GM23248 (cell line): ENCODE measurements at regions not wholly inside any gene's neighbourhood (a gene's known extent, or its start where the extent isn't known, plus 50 kb on each side); places are given as distances from the start of the nearest gene placed in this dataset.
"Not testable (repeated sequence)": the region's sequence is repeated elsewhere in the genome, so short reads cannot be mapped to it uniquely, and the experiment has no call there.

ENCODE experiments used
- DNase-seq: peaks from one replicate; pipeline ENCODE4 v3.0.0-alpha.2; 2015
- H2AFZ ChIP-seq: fragments of 200-600 bp; sonication (generic); 2 replicates; pipeline ENCODE4 v1.6.1; 2016; ENCODE audit warnings: antibody characterized with exemption
- H3F3A ChIP-seq: fragments of 200-600 bp; sonication (generic); 2 replicates; pipeline ENCODE4 v1.6.1; 2016; ENCODE audit warnings: mild to moderate bottlenecking, antibody characterized with exemption, mixed run types; ENCODE audit not compliant: insufficient read depth
- H3K27ac ChIP-seq: fragments of 200-600 bp; sonication (generic); 2 replicates; pipeline ENCODE4 v1.5.1; 2016; ENCODE audit warnings: mild to moderate bottlenecking
- H3K27me3 ChIP-seq: fragments of 200-600 bp; sonication (generic); replicated peaks from 2 replicates; pipeline ENCODE4 v1.6.1; 2016; ENCODE audit warnings: mild to moderate bottlenecking; ENCODE audit not compliant: insufficient read depth
- H3K36me3 ChIP-seq: fragments of 200-600 bp; sonication (generic); 2 replicates; pipeline ENCODE4 v1.6.1; 2016; ENCODE audit warnings: low read depth, mild to moderate bottlenecking
- H3K4me1 ChIP-seq: fragments of 200-600 bp; sonication (generic); 2 replicates; pipeline ENCODE4 v1.6.1; 2016; ENCODE audit warnings: mild to moderate bottlenecking; ENCODE audit not compliant: insufficient read depth
- H3K4me2 ChIP-seq: fragments of 200-600 bp; sonication (generic); one replicate; pipeline ENCODE4 v1.6.1; 2016; ENCODE audit warnings: mild to moderate bottlenecking; ENCODE audit not compliant: unreplicated experiment
- H3K4me3 ChIP-seq: fragments of 200-600 bp; sonication (generic); 2 replicates; pipeline ENCODE4 v1.5.1; 2016; ENCODE audit warnings: mild to moderate bottlenecking
- H3K79me2 ChIP-seq: fragments of 200-600 bp; sonication (generic); 2 replicates; pipeline ENCODE4 v1.6.1; 2016; ENCODE audit warnings: mild to moderate bottlenecking; ENCODE audit not compliant: insufficient read depth
- H3K9ac ChIP-seq: fragments of 200-600 bp; sonication (generic); 2 replicates; pipeline ENCODE4 v1.6.1; 2016; ENCODE audit warnings: mild to moderate bottlenecking
- H3K9me2 ChIP-seq: fragments of 200-600 bp; sonication (generic); 2 replicates; pipeline ENCODE4 v1.6.1; 2016; ENCODE audit warnings: mixed run types, mild to moderate bottlenecking, moderate library complexity; ENCODE audit not compliant: insufficient read depth
- H3K9me3 ChIP-seq: fragments of 200-600 bp; sonication (generic); one replicate; pipeline ENCODE4 v1.6.1; 2017; ENCODE audit warnings: low read depth
- H4K20me1 ChIP-seq: fragments of 200-600 bp; sonication (generic); 2 replicates; pipeline ENCODE4 v1.6.0; 2016; ENCODE audit not compliant: insufficient read depth
- EZH2 ChIP-seq: fragments of 200-600 bp; sonication (generic); IDR thresholded peaks from 2 replicates; pipeline ENCODE4 v1.6.1; 2018; ENCODE audit warnings: antibody characterized with exemption, mild to moderate bottlenecking; ENCODE audit not compliant: insufficient read depth, poor library complexity, severe bottlenecking
- EZH2phosphoT487 ChIP-seq: fragments of 200-600 bp; sonication (generic); IDR thresholded peaks from 2 replicates; pipeline ENCODE4 v1.6.1; 2018; ENCODE audit warnings: antibody characterized with exemption, moderate library complexity, mild to moderate bottlenecking, low read depth; ENCODE audit not compliant: insufficient read depth
- WGBS, 2 experiments: methylation state at CpG; one replicate each; pipeline ENCODE4 v1.1.6; 2015 to 2017; ENCODE audit warnings: low lambda C conversion rate in 2 of 2, low coverage in 1 of 2; ENCODE audit errors: missing lambda C conversion rate in 2 of 2; 5-methylcytosine and 5-hydroxymethylcytosine counted together
- in situ Hi-C: fragments of 300-500 bp; cut with MboI; formaldehyde crosslinking; loops from 2 replicates; pipeline ENCODE4 v1.15.0; 2020

DNA sequence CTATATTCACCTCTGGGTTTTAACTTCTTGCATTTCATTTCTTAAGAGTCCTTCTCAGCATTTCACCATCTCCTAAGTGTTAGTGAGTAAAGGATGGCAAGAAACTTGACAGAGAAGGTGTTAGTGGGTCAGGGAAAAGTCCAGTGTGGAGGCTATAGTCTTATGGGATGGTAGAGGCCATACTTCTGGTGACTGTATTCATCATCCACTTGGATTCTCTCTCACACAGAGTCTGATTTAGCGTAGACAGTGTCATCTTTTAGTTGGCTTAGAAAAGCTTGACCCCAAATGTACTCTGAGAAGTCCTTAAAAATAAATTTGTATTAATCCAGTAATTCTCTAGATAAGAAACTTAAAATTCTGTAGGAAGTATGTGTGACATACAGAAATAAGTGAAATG is 232.4 kb upstream of the FBXO33 start:
- in situ Hi-C loops, result no loop called here
- Histone ChIP-seq H3K9me3 (no peaks in the 10 kb centered on the region), H4K20me1 (no peaks in the 10 kb centered on the region), H3K9ac (no peak overlapping the region), H3K27ac (no peak overlapping the region), H3K4me1 (no peaks in the 10 kb centered on the region), H3K27me3 (no peaks in the 10 kb centered on the region), H3K4me2 (no peak overlapping the region), H3K4me3 (no peak overlapping the region), H3K79me2 (no peaks in the 10 kb centered on the region), H2AFZ (no peak overlapping the region), H3F3A (no peaks in the 10 kb centered on the region), H3K9me2 (no peaks in the 10 kb centered on the region), H3K36me3 (no peaks in the 10 kb centered on the region)
- DNase-seq, result no peak
- WGBS, 2 experiments, result 25 to 39% methylated on average over 1 of the region's 1 CpG
- TF ChIP-seq EZH2 (no peak), EZH2phosphoT487 (no peak)

DNA sequence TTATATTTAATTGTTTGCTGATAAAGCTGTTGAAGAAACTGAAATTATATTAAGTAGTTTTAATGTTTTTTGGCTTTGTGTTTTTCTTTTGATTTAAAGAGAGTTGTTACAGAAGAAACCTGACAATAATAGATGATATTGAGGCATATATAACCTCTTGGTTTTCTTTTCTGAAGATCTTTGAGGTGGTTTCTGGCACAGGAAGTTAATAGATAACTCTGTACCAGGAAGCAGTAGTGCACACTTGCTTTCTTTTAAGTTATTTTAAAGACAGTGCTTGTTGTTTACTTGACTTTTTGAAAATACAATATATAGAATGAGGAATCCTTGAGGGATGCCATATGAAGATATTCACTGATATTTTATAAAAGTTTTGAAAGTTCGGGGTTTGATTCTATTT is 209.0 kb upstream of the FBXO33 start:
- no peak overlapping the region for H3K4me2 ChIP-seq
- H3K79me2 ChIP-seq, result no peaks in the 10 kb centered on the region
- H3F3A ChIP-seq, result no peaks in the 10 kb centered on the region
- no peak overlapping the region for H3K9ac ChIP-seq
- H3K27me3 ChIP-seq, result no peaks in the 10 kb centered on the region
- H3K9me3 ChIP-seq, result no peaks in the 10 kb centered on the region
- no peaks in the 10 kb centered on the region for H3K4me1 ChIP-seq
- no peak overlapping the region for H2AFZ ChIP-seq
- in situ Hi-C loops, result no loop called here
- no peaks in the 10 kb centered on the region for H4K20me1 ChIP-seq
- WGBS, 2 experiments, result 13 to 21% methylated on average over 1 of the region's 1 CpG
- H3K36me3 ChIP-seq, result no peaks in the 10 kb centered on the region
- H3K9me2 ChIP-seq, result no peaks in the 10 kb centered on the region
- no peak overlapping the region for H3K27ac ChIP-seq
- TF ChIP-seq EZH2 (no peak), EZH2phosphoT487 (no peak)
- no peak overlapping the region for H3K4me3 ChIP-seq
- DNase-seq, result no peak

DNA sequence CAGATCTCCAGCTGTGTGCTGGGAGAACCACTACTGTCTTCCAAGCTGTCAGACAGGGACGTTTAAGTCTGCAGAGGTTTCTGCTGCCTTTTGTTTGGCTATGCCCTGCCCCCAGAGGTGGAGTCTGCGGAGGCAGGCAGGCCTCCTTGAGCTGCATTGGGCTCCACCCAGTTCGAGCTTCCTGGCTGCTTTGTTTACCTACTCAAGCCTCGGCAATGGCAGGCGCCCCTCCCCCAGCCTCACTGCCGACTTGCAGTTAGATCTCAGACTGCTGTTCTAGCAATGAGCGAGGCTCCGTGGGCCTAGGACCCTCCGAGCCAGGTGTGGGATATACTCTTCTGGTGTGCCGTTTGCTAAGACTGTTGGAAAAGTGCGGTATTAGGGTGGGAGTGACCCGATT is 206.8 kb upstream of the FBXO33 start:
- H4K20me1 ChIP-seq, H3K4me3 ChIP-seq, H3K36me3 ChIP-seq, H3K27ac ChIP-seq, H3F3A ChIP-seq, H3K9ac ChIP-seq, DNase-seq, H3K9me3 ChIP-seq, H3K9me2 ChIP-seq, H2AFZ ChIP-seq, H3K4me2 ChIP-seq, H3K4me1 ChIP-seq, in situ Hi-C loops, H3K27me3 ChIP-seq, H3K79me2 ChIP-seq: not testable (repeated sequence)
- WGBS, 2 experiments, result 49 to 50% methylated on average over 12 of the region's 12 CpGs

DNA sequence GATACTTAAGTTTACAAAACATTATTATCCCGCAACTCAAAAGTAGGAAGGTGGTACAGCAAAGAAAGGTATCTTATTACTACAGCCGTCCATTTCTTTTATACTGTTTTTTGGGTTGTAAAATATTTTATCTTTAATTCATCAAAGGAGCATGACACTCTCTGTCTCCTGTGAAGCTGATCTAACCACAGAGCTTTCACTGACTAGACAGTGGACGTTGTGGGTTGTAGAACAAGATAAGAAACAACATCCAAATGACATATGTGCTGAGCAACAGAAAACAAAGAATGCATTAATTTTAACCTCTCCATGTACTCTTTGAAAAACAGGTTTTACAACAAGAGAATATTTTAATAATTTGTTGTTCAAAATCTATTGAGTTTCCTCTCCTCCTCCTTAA is 195.9 kb upstream of the FBXO33 start:
- in situ Hi-C loops, result no loop called here
- Histone ChIP-seq H3K4me2 (no peak overlapping the region), H3K27ac (no peak overlapping the region)

DNA sequence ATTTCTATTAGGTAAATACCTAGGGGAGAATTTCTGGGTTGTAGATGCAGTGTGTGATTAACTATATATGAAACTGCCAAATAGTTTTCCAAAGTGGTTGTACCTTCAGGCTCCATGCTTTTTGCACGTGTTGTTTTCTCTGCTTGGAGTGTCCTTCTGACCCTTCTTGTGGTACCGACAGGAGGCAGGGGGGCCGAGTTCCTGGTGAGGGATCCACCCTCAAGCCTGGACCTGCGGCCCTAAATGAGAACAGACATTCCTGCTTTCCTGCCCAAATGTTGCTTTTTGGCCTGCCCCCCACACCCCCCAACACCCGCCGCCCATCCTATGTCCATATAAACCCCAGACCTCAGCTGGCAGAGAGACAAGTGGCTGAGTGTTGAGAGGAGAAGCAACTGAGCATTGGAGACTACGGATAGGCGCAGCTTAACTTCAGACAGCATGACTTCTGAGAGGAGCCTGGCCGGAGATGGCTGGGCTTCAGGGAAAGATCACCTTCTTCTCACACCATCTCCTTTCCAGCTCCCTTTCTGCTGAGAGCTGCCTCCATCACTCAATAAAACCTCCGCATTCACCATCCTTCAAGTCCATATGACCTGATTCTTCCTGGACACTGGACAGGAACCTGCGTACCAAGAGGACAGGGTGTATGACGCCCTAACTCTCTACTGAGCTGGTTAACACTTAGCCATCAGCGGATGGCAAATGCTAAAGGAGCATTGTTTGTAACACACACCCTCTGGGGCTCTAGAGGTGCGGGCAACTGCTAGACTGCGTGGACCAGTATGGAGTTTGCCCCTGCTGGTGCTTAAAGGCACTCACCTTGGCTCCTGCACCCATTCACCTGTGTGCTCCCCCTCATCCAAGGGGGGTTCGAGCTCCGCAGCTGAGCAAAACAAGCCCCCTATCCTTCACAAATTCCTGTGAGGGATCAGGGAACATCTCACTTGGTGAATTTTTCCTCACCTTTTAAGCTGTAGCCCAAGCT is 194.7 kb upstream of the FBXO33 start:
- Histone ChIP-seq H3K4me2 (no peak overlapping the region), H3K9ac (no peak overlapping the region), H3K27ac (no peak overlapping the region), H3K4me1 (no peaks in the 10 kb centered on the region), H4K20me1 (no peaks in the 10 kb centered on the region), H3K79me2 (no peaks in the 10 kb centered on the region), H3K9me2 (no peaks in the 10 kb centered on the region), H3F3A (no peaks in the 10 kb centered on the region), H2AFZ (no peak overlapping the region), H3K36me3 (no peaks in the 10 kb centered on the region), H3K4me3 (no peak overlapping the region), H3K27me3 (no peaks in the 10 kb centered on the region), H3K9me3 (no peaks in the 10 kb centered on the region)
- 41 to 42% methylated on average over 17 of the region's 17 CpGs for WGBS, 2 experiments
- DNase-seq, result no peak
- no peak for TF ChIP-seq EZH2phosphoT487
- no peak for TF ChIP-seq EZH2
- in situ Hi-C loops, result no loop called here

More for the DNA sequence above, 195.9 kb upstream of the FBXO33 start:
- H4K20me1 ChIP-seq, result no peaks in the 10 kb centered on the region
- H3K9me3 ChIP-seq, result peaks cover 6% of the 10 kb centered on the region
- H2AFZ ChIP-seq, result no peak overlapping the region
- H3K79me2 ChIP-seq, result no peaks in the 10 kb centered on the region
- no peak for DNase-seq
- H3K9me2 ChIP-seq, result no peaks in the 10 kb centered on the region
- no peaks in the 10 kb centered on the region for H3K36me3 ChIP-seq
- TF ChIP-seq EZH2phosphoT487 (no peak), EZH2 (no peak)
- no peak overlapping the region for H3K9ac ChIP-seq
- no peaks in the 10 kb centered on the region for H3K4me1 ChIP-seq
- 19 to 26% methylated on average over 3 of the region's 3 CpGs for WGBS, 2 experiments
- H3K4me3 ChIP-seq, result no peak overlapping the region
- no peaks in the 10 kb centered on the region for H3F3A ChIP-seq
- no peaks in the 10 kb centered on the region for H3K27me3 ChIP-seq
